WTC11 (cell line): ENCODE measurements at regions not wholly inside any gene's neighbourhood (a gene's known extent, or its start where the extent isn't known, plus 50 kb on each side); places are given as distances from the start of the nearest gene placed in this dataset.

Experiments used
- TF ChIP-seq, protein P1 (sequence below): sonication (generic); formaldehyde crosslinking; IDR thresholded peaks from 2 replicates; pipeline ENCODE4 v1.8.1; 2023; ENCODE audit warnings: mild to moderate bottlenecking, missing genetic modification reagents, moderate library complexity
- TF ChIP-seq, protein P2 (sequence below): fragments of 200-600 bp; IDR thresholded peaks from 2 replicates; pipeline ENCODE4 v1.8.0; 2022; ENCODE audit warnings: antibody characterized with exemption

- TF ChIP-seq, protein P1, sequence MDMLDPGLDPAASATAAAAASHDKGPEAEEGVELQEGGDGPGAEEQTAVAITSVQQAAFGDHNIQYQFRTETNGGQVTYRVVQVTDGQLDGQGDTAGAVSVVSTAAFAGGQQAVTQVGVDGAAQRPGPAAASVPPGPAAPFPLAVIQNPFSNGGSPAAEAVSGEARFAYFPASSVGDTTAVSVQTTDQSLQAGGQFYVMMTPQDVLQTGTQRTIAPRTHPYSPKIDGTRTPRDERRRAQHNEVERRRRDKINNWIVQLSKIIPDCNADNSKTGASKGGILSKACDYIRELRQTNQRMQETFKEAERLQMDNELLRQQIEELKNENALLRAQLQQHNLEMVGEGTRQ (CRISPR knock-in tag): no peak
- TF ChIP-seq, protein P2, sequence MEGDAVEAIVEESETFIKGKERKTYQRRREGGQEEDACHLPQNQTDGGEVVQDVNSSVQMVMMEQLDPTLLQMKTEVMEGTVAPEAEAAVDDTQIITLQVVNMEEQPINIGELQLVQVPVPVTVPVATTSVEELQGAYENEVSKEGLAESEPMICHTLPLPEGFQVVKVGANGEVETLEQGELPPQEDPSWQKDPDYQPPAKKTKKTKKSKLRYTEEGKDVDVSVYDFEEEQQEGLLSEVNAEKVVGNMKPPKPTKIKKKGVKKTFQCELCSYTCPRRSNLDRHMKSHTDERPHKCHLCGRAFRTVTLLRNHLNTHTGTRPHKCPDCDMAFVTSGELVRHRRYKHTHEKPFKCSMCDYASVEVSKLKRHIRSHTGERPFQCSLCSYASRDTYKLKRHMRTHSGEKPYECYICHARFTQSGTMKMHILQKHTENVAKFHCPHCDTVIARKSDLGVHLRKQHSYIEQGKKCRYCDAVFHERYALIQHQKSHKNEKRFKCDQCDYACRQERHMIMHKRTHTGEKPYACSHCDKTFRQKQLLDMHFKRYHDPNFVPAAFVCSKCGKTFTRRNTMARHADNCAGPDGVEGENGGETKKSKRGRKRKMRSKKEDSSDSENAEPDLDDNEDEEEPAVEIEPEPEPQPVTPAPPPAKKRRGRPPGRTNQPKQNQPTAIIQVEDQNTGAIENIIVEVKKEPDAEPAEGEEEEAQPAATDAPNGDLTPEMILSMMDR: no peak
These were observed 1192.8 kb upstream of the CADM2 start for GRCh38 chr3:83765956-83766355.
